Adrenal gland (tissue), 9 donors: ENCODE measurements at regions not wholly inside any gene's neighbourhood (a gene's known extent, or its start where the extent isn't known, plus 50 kb on each side); places are given as distances from the start of the nearest gene placed in this dataset.

Experiments
- DNase-seq, 7 donors: peaks; one replicate each; pipeline ENCODE4 v3.0.0-alpha.2; 2019 to 2020
- H3K27ac ChIP-seq, 5 donors: fragments of 200-600 bp; sonication (generic) in 4 of 5; 1 replicate in 3 of 5; 2 replicates in 2 of 5; pipeline versions ENCODE4 v1.5.1 to v1.8.0; 2016 to 2020; ENCODE audit warnings: mild to moderate bottlenecking in 1 of 5
- H3K27me3 ChIP-seq: fragments of 200-600 bp; 2 replicates; pipeline ENCODE4 v1.8.0; 2021
- H3K36me3 ChIP-seq, 2 donors: fragments of 200-600 bp; replicated peaks in 1 of 2; 1 replicate in 1 of 2; 2 replicates in 1 of 2; pipeline versions ENCODE4 v1.5.1 to v1.8.0; 2018 to 2022
- H3K4me1 ChIP-seq, 2 donors: fragments of 200-600 bp; replicated peaks in 1 of 2; 1 replicate in 1 of 2; 2 replicates in 1 of 2; pipeline versions ENCODE4 v1.5.1 to v1.8.0; 2018 to 2021
- H3K4me3 ChIP-seq, 4 donors: fragments of 200-600 bp; sonication (generic) in 3 of 4; one replicate each; pipeline ENCODE4 v1.5.1; 2016 to 2018
- H3K9me3 ChIP-seq, 3 donors: fragments of 200-600 bp; sonication (generic) in 1 of 3; replicated peaks in 1 of 3; 1 replicate in 2 of 3; 2 replicates in 1 of 3; pipeline versions ENCODE4 v1.5.1 to v1.8.0; 2016 to 2021
- CTCF ChIP-seq, 6 experiments: fragments of 450-650 bp in 4 of 6; fragments of 200-600 bp in 2 of 6; sonication (generic) in 1 of 6; IDR thresholded peaks; 1 replicate in 5 of 6; 2 replicates in 1 of 6; pipeline versions ENCODE4 v1.5.1 to v1.8.0; 2016 to 2021; ENCODE audit warnings: antibody characterized with exemption in 6 of 6, mild to moderate bottlenecking in 2 of 6, moderate library complexity in 1 of 6
- POLR2A ChIP-seq, 2 donors: fragments of 450-650 bp; IDR thresholded peaks; one replicate each; pipeline ENCODE4 v1.6.1; 2017; ENCODE audit warnings: antibody characterized with exemption in 2 of 2, mild to moderate bottlenecking in 2 of 2, moderate library complexity in 1 of 2
- WGBS, 4 donors: extraction: QIAGEN DNeasy Blood & Tissue Kit in 2 of 4; methylation state at CpG; one replicate each; pipeline versions ENCODE4 v1.1.5 to v1.1.7; 2013 to 2017; 5-methylcytosine and 5-hydroxymethylcytosine counted together
- intact Hi-C, 2 donors: fragments of 100-400 bp; cut with DNase I; formaldehyde crosslinking; loops; one replicate each; pipeline versions ENCODE4 v1.14.1 to v1.15.0; 2022 to 2023
- donor health status: healthy with polysubstance abuse.
- donor health status: Bipolar disorder and iron deficiency.
- donor health status: DM: yes; HTN: yes; CAD: no.
- donor health status: DM: no; HTN: no; CAD: no.
- donor health status: DM: no; HTN: no; CAD: no.

DNA sequence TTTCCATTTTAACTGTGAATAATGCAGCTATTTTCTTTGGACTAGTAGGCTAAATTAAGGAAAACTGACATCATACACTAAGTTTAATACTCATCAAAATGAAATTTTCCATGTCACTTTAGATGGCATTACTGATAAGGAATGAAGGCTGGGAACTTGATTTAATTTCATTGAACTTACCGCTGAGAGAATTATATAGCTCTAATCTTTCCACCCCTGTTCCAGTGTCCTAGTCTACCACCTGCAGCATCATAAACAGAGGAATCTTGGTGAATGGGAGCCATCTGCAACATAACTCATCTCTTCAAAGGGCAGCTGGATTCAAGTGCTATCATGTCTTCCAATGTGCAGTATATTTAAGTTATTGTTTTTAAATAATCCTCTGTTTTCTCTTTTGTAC lies 1395.2 kb downstream of the EPHA7 start:
- TF ChIP-seq POLR2A (IDR thresholded peaks at IDR 0.05): no peak
- no peak for TF ChIP-seq CTCF (IDR thresholded peaks at IDR 0.05)
- H3K27ac ChIP-seq: no peak overlapping the region
- 41 to 66% (median 58%) methylated on average over 1 of the region's 1 CpG for WGBS, 4 donors

DNA sequence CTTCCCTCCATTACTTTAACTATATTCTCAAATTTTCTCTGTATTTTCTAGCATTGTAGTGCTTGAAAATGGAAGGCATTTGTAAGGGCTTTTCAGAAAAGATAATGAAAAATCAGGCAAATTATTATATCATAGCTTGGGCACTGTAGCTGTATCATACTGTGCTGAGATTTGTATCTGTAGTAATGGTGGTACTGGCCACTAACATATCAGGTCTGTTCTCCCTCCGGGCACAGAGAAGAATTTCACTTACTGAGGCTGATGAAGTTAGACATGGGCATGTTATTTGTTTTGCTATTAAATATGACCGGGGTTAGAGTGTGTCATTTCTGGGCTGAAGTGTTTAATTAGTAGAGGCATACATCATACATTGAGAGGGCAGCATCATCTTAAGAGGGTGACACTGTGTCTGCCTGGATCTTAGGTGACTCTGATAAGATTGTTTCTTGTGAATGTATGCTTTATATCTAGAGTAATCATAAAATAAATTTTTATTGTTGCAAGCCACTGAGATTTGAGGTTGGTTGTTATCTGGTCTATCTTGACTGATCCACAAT lies 1395.9 kb downstream of the EPHA7 start:
- Histone ChIP-seq H3K9me3 (no peaks in the 10 kb centered on the region), H3K4me3 (no peak overlapping the region), H3K27ac (no peak overlapping the region), H3K36me3 (no peaks in the 10 kb centered on the region), H3K27me3 (no peaks in the 10 kb centered on the region), H3K4me1 (no peaks in the 10 kb centered on the region)
- DNase-seq: no peak
- WGBS, 4 donors: 65 to 72% (median 67%) methylated on average over 2 of the region's 2 CpGs
- no peak for TF ChIP-seq CTCF (IDR thresholded peaks at IDR 0.05)
- TF ChIP-seq POLR2A (IDR thresholded peaks at IDR 0.05): no peak
- intact Hi-C loops: no loop called here

More for the DNA sequence above, 1395.2 kb downstream of the EPHA7 start:
- no peaks in the 10 kb centered on the region for H3K36me3 ChIP-seq
- H3K4me3 ChIP-seq: no peak overlapping the region
- H3K4me1 ChIP-seq: no peaks in the 10 kb centered on the region
- no peaks in the 10 kb centered on the region for H3K9me3 ChIP-seq
- intact Hi-C loops: no loop called here
- no peak for DNase-seq
- no peaks in the 10 kb centered on the region for H3K27me3 ChIP-seq

- Histone ChIP-seq H3K4me3 (no peak overlapping the region), H3K36me3 (no peaks in the 10 kb centered on the region), H3K9me3 (no peaks in the 10 kb centered on the region), H3K27me3 (no peaks in the 10 kb centered on the region), H3K4me1 (no peaks in the 10 kb centered on the region), H3K27ac (no peak overlapping the region)
- DNase-seq: no peak
- TF ChIP-seq CTCF (IDR thresholded peaks at IDR 0.05) (no peak), POLR2A (IDR thresholded peaks at IDR 0.05) (no peak)
- intact Hi-C loops: no loop called here
- WGBS, 4 donors: 92 to 100% (median 95%) methylated on average over 2 to 29 of the region's 29 CpGs
These were observed 1407.6 kb downstream of the EPHA7 start for GRCh38 chr6:92011681-92012245.

DNA sequence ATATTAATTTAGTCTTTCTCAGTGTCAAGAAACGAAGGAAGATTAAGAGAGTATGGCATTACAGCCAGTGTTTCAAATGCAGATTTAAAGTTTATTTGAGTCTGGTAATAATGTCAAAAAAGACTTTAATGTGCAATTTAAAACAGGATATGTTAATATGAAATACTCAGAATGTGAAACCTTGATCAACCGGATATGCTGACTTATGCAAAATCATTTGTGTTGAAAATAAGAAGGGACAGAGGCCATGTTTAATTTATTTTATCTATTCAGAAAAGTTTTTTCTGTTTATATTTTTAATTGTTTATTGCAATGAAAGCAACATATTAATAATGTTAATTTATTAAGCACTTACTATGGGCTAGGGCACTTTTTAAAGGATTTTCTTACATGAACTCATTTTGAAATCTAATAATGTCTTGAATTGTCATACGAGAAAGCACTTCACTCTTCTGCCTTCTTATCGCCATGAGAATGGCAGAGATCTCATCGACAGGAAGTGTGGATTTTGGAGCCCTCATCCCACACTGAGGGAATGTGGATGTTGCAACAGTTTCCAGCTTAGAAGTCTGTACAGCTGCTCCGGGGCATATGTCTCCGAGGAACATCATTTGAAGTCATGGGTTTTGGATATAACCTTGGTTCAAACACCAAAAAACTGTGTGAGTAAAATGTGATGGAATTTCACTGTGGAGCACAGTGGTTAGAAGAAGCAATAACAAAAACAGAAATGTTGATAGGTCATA lies 1410.4 kb downstream of the EPHA7 start:
- Histone ChIP-seq H3K27ac (no peak overlapping the region), H3K4me1 (no peaks in the 10 kb centered on the region), H3K27me3 (no peaks in the 10 kb centered on the region), H3K36me3 (no peaks in the 10 kb centered on the region), H3K9me3 (no peaks in the 10 kb centered on the region), H3K4me3 (no peak overlapping the region)
- no peak for TF ChIP-seq CTCF (IDR thresholded peaks at IDR 0.05)
- no peak for TF ChIP-seq POLR2A (IDR thresholded peaks at IDR 0.05)
- WGBS, 4 donors: 78 to 90% (median 84%) methylated on average over 7 of the region's 7 CpGs
- no peak for DNase-seq
- intact Hi-C loops: no loop called here
